AG09309 (cell line): ENCODE measurements at regions not wholly inside any gene's neighbourhood (a gene's known extent, or its start where the extent isn't known, plus 50 kb on each side); places are given as distances from the start of the nearest gene placed in this dataset.
A peak's percentile ranks its signal among the peaks of the same experiment; 100 is the strongest.

ENCODE experiments used
- DNase-seq: peaks from one replicate; pipeline ENCODE4 v3.0.0-alpha.2; 2010; ENCODE audit warnings: low read depth
- H3K4me3 ChIP-seq: 2 replicates; pipeline ENCODE4 v1.5.1; 2011; ENCODE audit warnings: mild to moderate bottlenecking, low read depth, low read length, moderate library complexity; ENCODE audit not compliant: control insufficient read depth
- TF ChIP-seq, protein P1 (sequence below): IDR thresholded peaks from 2 replicates; pipeline ENCODE4 v1.5.1; 2011; ENCODE audit warnings: mild to moderate bottlenecking, low read depth, low read length, inconsistent platforms; ENCODE audit not compliant: insufficient read depth, control insufficient read depth; ENCODE audit errors: missing control alignments

DNA sequence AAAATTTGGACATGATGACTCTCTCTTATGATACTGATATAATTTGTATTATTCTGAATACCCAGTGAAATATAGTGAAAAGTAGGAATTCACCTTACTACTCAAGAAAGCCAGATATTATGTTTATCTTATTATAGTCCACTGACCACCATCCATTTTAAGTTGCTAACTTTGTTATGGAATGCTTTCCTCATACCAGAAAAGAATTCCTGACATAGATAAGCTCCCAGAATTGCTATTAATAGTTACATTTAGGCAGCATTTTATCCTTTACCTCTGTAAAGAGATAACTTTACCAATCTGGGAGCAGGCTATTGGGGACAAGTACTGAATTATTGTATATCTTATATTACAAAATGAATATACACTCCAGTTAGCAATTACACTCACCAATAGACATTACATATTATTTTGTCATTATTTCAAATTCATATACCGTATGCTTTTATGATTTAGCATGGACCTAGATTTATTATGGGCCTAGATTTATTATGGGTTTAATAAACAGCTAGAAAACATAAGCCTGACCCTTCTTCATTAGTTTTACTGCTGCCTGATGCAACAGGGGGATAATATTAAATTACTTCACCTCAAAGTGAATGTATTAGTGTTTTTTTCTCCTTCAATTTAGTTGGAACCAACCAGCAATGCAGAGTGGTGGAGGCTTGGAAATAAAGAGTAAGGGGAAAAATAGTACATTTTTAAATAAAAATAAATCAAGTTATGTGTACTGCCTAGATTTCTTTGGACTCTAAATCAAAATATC, 1886.1 kb downstream of the PCDH9 start:
- no peak for DNase-seq
- TF ChIP-seq, protein P1, sequence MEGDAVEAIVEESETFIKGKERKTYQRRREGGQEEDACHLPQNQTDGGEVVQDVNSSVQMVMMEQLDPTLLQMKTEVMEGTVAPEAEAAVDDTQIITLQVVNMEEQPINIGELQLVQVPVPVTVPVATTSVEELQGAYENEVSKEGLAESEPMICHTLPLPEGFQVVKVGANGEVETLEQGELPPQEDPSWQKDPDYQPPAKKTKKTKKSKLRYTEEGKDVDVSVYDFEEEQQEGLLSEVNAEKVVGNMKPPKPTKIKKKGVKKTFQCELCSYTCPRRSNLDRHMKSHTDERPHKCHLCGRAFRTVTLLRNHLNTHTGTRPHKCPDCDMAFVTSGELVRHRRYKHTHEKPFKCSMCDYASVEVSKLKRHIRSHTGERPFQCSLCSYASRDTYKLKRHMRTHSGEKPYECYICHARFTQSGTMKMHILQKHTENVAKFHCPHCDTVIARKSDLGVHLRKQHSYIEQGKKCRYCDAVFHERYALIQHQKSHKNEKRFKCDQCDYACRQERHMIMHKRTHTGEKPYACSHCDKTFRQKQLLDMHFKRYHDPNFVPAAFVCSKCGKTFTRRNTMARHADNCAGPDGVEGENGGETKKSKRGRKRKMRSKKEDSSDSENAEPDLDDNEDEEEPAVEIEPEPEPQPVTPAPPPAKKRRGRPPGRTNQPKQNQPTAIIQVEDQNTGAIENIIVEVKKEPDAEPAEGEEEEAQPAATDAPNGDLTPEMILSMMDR = no peak

DNA sequence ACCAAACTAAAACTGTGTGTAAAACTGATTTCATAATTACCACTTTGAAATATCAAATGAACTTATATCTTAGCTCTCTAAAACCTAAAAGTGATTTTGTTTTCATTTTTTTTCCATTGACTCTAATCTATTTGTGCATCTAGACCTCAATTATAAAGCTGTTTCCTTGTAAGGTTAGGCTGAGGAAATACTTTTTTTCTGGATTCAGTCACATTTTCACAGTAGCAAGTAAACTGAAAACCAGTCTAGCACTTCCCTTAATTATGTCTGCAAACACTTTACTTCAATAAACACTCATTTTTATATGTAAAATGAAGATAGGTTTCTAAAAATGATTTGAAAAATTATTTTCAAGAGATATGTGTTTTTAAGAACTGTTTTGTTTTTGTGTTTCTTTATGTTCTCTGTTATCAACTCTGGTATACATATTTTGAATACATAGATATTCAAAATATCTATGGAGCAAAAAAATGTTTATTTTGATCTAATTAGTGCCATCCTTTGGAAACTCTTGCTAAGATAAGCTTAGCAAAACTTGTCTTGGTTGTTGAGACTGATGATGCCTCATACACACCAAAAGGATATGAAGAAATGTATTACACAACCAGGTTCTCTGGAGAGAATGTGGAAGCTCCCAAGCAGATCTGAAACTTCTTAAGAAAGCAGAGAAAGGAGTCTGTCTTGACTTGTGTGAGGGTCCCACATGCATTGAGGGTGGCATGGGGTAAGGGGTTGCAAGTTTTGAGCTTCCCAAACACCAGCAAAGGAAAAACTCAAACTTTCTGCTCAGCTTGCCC, 1887.4 kb downstream of the PCDH9 start:
- no peak overlapping the region for H3K4me3 ChIP-seq
- no peak for DNase-seq
- TF ChIP-seq, protein P1 = no peak

More for the DNA sequence above, 1886.1 kb downstream of the PCDH9 start:
- H3K4me3 ChIP-seq = no peak overlapping the region

- H3K4me3 ChIP-seq = no peak overlapping the region
- TF ChIP-seq, protein P1 = no peak
- no peak for DNase-seq
Observed at GRCh38 chr13:65339241-65339640, 1890.9 kb downstream of the PCDH9 start.

- no peak overlapping the region for H3K4me3 ChIP-seq
- TF ChIP-seq, protein P1 = no peak
- peak; percentile 14 for DNase-seq
Observed at GRCh38 chr13:65336916-65337315, 1893.2 kb downstream of the PCDH9 start.

- H3K4me3 ChIP-seq = no peak overlapping the region
- TF ChIP-seq, protein P1 = no peak
- no peak for DNase-seq
Observed at GRCh38 chr13:65336087-65336749, 1893.9 kb downstream of the PCDH9 start.

DNA sequence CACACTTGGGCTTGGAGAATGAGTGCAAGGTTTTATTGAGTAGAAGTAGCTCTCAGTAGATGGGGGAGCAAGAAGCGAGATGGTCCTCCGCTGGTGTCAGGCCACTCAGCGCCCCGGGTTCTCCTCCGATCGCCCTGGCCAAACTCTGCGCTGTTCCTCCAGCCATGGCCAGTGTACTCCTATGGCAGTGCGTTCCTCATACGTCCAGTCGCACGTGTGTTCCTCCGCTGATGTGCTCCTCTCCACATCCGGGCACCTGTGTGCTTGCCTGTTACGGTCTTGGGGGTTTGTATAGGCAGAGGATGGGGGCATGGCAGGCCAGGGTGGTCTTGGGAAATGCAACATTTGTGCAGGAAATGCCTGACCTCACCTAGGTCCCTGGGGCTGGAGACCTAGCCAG, 1899.4 kb downstream of the PCDH9 start:
- TF ChIP-seq, protein P1 = no peak
- H3K4me3 ChIP-seq = no peak overlapping the region
- DNase-seq = no peak
